ENCODE measurements at regions not wholly inside any gene's neighbourhood (a gene's known extent, or its start where the extent isn't known, plus 50 kb on each side); places are given as distances from the start of the nearest gene placed in this dataset.

- TF ChIP-seq EZH2 (IDR thresholded peaks at IDR 0.05; ENCODE audit: insufficient read depth, low read length) (no peak), CTCF (IDR thresholded peaks at IDR 0.05; ENCODE audit: insufficient read depth, low read depth, low read length) (no peak)
Observed at GRCh38 chr4:123105026-123105420, 182.6 kb upstream of the NUDT6 start.

Measured in astrocyte (in vitro differentiated cells and primary cell).